ENCODE measurements at regions not wholly inside any gene's neighbourhood (a gene's known extent, or its start where the extent isn't known, plus 50 kb on each side); places are given as distances from the start of the nearest gene placed in this dataset.

DNA sequence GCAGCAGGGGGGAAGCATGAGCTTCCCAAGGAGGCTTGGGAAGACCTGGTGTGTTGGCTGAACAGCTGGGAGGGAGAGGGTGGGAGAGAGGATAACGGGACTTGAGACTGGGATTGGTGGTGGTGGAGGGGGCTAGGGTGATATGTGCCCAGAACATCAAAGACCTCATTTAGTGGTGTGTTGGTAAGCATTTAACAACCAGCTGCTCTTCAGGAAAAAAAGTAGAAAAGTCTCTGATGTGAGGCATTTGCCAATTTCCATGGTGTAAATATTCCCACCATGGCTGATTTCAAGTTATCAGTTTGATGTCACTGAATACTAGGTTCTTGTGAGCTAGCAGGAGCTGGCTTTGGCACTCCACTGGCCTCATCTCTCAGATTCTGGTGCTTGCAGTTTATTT, 170.8 kb downstream of the MACROH2A1 start:
- no peaks in the 10 kb centered on the region for H3K27me3 ChIP-seq (ENCODE audit: insufficient read depth, low read length)
- WGBS (ENCODE audit: extremely low coverage, insufficient read length, low lambda C conversion rate): no CpG with 5 or more reads among the region's 1 CpG

More for the DNA sequence above, 170.8 kb downstream of the MACROH2A1 start:
- Histone ChIP-seq H3K23ac (ENCODE audit: insufficient read length, low read depth, low read length) (no peak overlapping the region), H3K4me1 (ENCODE audit: insufficient read depth, low read length) (no peaks in the 10 kb centered on the region), H2BK120ac (ENCODE audit: low read depth, low read length, poor library complexity, severe bottlenecking) (no peak overlapping the region), H3K4ac (ENCODE audit: low read depth, low read length) (no peak overlapping the region), H3K27ac (ENCODE audit: insufficient read length, low read depth, low read length) (no peak overlapping the region), H4K8ac (replicated peaks; ENCODE audit: insufficient read length, low read depth, low read length) (no peak overlapping the region), H3K79me2 (ENCODE audit: insufficient read depth, low read length) (no peaks in the 10 kb centered on the region; the same call in 1 of the 2 replicates), H3K9ac (ENCODE audit: extremely low read depth, insufficient read length, low read length) (no peak overlapping the region), H3K14ac (ENCODE audit: insufficient read depth, low read length) (no peak overlapping the region), H3K18ac (ENCODE audit: insufficient read length, low read depth, low read length) (no peak overlapping the region), H2AFZ (ENCODE audit: low read length) (no peak overlapping the region), H3K9me3 (ENCODE audit: control insufficient read depth, low read depth, low read length) (no peaks in the 10 kb centered on the region), H3K4me2 (ENCODE audit: insufficient read depth, insufficient read length, low read length) (no peak overlapping the region), H2BK15ac (ENCODE audit: low read depth, low read length) (no peak overlapping the region), H4K5ac (ENCODE audit: insufficient read length, low read depth, low read length) (no peak overlapping the region), H3T11ph (ENCODE audit: low read length) (no peak overlapping the region), H3K56ac (ENCODE audit: insufficient read length, low read depth, low read length) (no peak overlapping the region), H4K20me1 (ENCODE audit: control insufficient read depth, insufficient read depth, insufficient read length) (no peaks in the 10 kb centered on the region), H2AK5ac (ENCODE audit: insufficient read length, low read length) (no peak overlapping the region), H2BK5ac (ENCODE audit: insufficient read length, low read length) (no peak overlapping the region), H2BK20ac (ENCODE audit: low read depth, low read length, poor library complexity, severe bottlenecking) (no peak overlapping the region), H2BK12ac (ENCODE audit: insufficient read length, low read depth, low read length) (no peak overlapping the region), H4K91ac (ENCODE audit: insufficient read length, low read depth, low read length) (no peak overlapping the region), H3K79me1 (ENCODE audit: insufficient read depth, low read depth, low read length, poor library complexity, severe bottlenecking) (no peaks in the 10 kb centered on the region), H3K23me2 (ENCODE audit: insufficient read length, low read depth, low read length, poor library complexity, severe bottlenecking) (no peaks in the 10 kb centered on the region)
- Mint-ChIP-seq H3K9me3 (peaks cover 0 to 3% of the 10 kb centered on the region in 2 experiments; a peak in 1 of 5 replicates), H3K4me1 (peaks cover 15% of the 10 kb centered on the region in 2 experiments), H3K4me3 (no peak overlapping the region), H3K36me3 (ENCODE audit: insufficient read depth in 1 of 3, low read depth in 3 of 3) (no peaks in the 10 kb centered on the region; a peak in 1 of 7 replicates), H3K27ac (no peak overlapping the region), H3K27me3 (ENCODE audit: low read depth) (peaks cover 47% of the 10 kb centered on the region)
- no peak for DNase-seq
- TF ChIP-seq, protein P1, sequence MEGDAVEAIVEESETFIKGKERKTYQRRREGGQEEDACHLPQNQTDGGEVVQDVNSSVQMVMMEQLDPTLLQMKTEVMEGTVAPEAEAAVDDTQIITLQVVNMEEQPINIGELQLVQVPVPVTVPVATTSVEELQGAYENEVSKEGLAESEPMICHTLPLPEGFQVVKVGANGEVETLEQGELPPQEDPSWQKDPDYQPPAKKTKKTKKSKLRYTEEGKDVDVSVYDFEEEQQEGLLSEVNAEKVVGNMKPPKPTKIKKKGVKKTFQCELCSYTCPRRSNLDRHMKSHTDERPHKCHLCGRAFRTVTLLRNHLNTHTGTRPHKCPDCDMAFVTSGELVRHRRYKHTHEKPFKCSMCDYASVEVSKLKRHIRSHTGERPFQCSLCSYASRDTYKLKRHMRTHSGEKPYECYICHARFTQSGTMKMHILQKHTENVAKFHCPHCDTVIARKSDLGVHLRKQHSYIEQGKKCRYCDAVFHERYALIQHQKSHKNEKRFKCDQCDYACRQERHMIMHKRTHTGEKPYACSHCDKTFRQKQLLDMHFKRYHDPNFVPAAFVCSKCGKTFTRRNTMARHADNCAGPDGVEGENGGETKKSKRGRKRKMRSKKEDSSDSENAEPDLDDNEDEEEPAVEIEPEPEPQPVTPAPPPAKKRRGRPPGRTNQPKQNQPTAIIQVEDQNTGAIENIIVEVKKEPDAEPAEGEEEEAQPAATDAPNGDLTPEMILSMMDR (conservative IDR thresholded peaks at IDR 0.05): no peak
